Esophagus muscularis mucosa (tissue), 4 donors: ENCODE measurements at regions not wholly inside any gene's neighbourhood (a gene's known extent, or its start where the extent isn't known, plus 50 kb on each side); places are given as distances from the start of the nearest gene placed in this dataset.
"Not testable (repeated sequence)": the region's sequence is repeated elsewhere in the genome, so short reads cannot be mapped to it uniquely, and the experiment has no call there.

Experiments
- DNase-seq: peaks from one replicate; pipeline ENCODE4 v3.0.0-alpha.2; 2017; ENCODE audit errors: extremely low spot score
- H3K27ac ChIP-seq, 4 donors: fragments of 200-600 bp; sonication (generic); replicated peaks in 1 of 4; 1 replicate in 3 of 4; 2 replicates in 1 of 4; pipeline ENCODE4 v1.5.1; 2016 to 2019; ENCODE audit warnings: mild to moderate bottlenecking in 1 of 4
- H3K27me3 ChIP-seq, 4 donors: fragments of 200-600 bp; sonication (generic); one replicate each; pipeline versions ENCODE4 v1.5.1 to v1.6.0; 2016 to 2019
- H3K36me3 ChIP-seq, 4 donors: fragments of 200-600 bp; sonication (generic); one replicate each; pipeline ENCODE4 v1.5.1; 2016 to 2019
- H3K4me1 ChIP-seq, 4 donors: fragments of 200-600 bp; sonication (generic); one replicate each; pipeline ENCODE4 v1.5.1; 2016 to 2019
- H3K4me3 ChIP-seq, 4 donors: fragments of 200-600 bp; sonication (generic); 1 replicate in 2 of 4; 2 replicates in 2 of 4; pipeline ENCODE4 v1.5.1; 2016 to 2019; ENCODE audit warnings: mild to moderate bottlenecking in 4 of 4, moderate library complexity in 1 of 4
- H3K9me3 ChIP-seq, 4 donors: fragments of 200-600 bp; sonication (generic); 1 replicate in 3 of 4; 2 replicates in 1 of 4; pipeline ENCODE4 v1.5.1; 2016 to 2019
- EP300 ChIP-seq: sonication (generic); formaldehyde crosslinking; IDR thresholded peaks from one replicate; pipeline ENCODE4 v1.6.1; 2017; ENCODE audit warnings: antibody characterized with exemption
- POLR2A ChIP-seq: fragments of 450-650 bp; IDR thresholded peaks from one replicate; pipeline ENCODE4 v1.6.1; 2017; ENCODE audit warnings: antibody characterized with exemption, moderate library complexity, mild to moderate bottlenecking, low read depth
- POLR2AphosphoS5 ChIP-seq, 2 donors: sonication (generic); formaldehyde crosslinking; IDR thresholded peaks; one replicate each; pipeline ENCODE4 v1.6.1; 2017; ENCODE audit warnings: antibody characterized with exemption in 2 of 2
- WGBS: methylation state at CpG from one replicate; pipeline ENCODE4 v1.1.5; 2018; 5-methylcytosine and 5-hydroxymethylcytosine counted together
- intact Hi-C: fragments of 100-400 bp; cut with DNase I; formaldehyde crosslinking; loops from one replicate; pipeline ENCODE4 v1.15.1; 2023
- TF ChIP-seq, protein P1 (sequence below), 3 experiments: fragments of 200-600 bp in 2 of 3; fragments of 450-650 bp in 1 of 3; sonication (generic) in 2 of 3; IDR thresholded peaks; one replicate each; pipeline ENCODE4 v1.5.1; 2017 to 2019; ENCODE audit warnings: antibody characterized with exemption in 3 of 3, mild to moderate bottlenecking in 2 of 3, moderate library complexity in 1 of 3

DNA sequence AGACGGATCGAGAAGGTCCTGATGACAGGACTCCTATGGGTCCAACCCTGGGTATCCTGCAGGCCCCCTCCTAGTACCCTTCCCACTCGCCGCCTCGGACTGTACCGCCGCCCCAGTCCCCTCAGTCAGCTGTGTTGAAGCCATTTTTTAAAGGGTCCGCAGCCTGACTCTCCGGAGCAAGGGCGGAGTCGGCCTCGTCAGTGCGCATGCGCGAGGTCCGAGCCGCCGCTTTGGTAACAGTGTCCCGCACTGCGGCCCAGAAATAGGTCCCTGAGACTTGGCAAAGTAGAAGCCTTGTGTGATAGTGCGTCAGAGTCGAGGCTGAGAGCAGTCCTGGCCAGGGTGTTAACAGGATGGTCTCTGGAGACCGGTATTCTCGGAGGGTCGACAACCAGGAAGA is 769.0 kb upstream of the ALG10B start:
- WGBS: 83% methylated on average over 20 of the region's 25 CpGs
- Histone ChIP-seq H3K4me1 (no peaks in the 10 kb centered on the region), H3K27me3 (no peaks in the 10 kb centered on the region), H3K4me3 (no peak overlapping the region), H3K36me3 (no peaks in the 10 kb centered on the region), H3K27ac (no peak overlapping the region), H3K9me3 (no peaks in the 10 kb centered on the region)
- intact Hi-C loops: no loop called here
- DNase-seq: peak; percentile 66
- TF ChIP-seq EP300: no peak
- TF ChIP-seq POLR2AphosphoS5 (IDR thresholded peaks at IDR 0.05): no peak
- TF ChIP-seq, protein P1, sequence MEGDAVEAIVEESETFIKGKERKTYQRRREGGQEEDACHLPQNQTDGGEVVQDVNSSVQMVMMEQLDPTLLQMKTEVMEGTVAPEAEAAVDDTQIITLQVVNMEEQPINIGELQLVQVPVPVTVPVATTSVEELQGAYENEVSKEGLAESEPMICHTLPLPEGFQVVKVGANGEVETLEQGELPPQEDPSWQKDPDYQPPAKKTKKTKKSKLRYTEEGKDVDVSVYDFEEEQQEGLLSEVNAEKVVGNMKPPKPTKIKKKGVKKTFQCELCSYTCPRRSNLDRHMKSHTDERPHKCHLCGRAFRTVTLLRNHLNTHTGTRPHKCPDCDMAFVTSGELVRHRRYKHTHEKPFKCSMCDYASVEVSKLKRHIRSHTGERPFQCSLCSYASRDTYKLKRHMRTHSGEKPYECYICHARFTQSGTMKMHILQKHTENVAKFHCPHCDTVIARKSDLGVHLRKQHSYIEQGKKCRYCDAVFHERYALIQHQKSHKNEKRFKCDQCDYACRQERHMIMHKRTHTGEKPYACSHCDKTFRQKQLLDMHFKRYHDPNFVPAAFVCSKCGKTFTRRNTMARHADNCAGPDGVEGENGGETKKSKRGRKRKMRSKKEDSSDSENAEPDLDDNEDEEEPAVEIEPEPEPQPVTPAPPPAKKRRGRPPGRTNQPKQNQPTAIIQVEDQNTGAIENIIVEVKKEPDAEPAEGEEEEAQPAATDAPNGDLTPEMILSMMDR (IDR thresholded peaks at IDR 0.05): no peak
- TF ChIP-seq POLR2A: no peak

DNA sequence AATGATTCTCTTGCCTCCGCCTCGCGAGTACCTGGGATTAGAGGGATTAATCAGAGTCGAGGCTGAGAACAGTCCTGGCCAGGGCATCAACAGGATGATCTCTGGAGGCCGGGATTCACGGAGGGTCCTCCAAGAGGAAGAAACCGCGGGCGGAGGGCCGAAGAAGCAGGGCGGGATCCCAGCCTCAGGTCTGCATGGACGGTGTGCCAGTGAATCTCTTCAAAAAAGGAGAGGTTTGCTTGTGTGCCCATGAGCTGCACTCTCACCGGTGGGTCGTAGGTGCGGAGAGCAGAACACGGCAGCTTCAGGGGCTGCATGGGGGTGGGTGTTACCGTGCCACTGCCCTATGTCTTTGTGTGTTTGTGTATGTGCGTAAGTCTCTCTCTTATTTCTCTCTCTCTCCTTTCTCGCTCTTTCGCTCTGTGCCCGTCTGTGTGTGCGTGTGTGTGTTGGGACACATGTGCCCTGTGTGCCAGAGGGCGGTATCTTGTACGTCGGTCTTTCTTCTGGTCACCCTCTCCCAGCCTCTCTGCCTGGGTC is 768.2 kb upstream of the ALG10B start:
- Histone ChIP-seq H3K27me3 (no peaks in the 10 kb centered on the region), H3K9me3 (no peaks in the 10 kb centered on the region), H3K27ac (no peak overlapping the region), H3K36me3 (no peaks in the 10 kb centered on the region), H3K4me3 (no peak overlapping the region), H3K4me1 (no peaks in the 10 kb centered on the region)
- no peak for TF ChIP-seq POLR2AphosphoS5 (IDR thresholded peaks at IDR 0.05)
- TF ChIP-seq, protein P1 (IDR thresholded peaks at IDR 0.05): no peak
- no peak for TF ChIP-seq EP300
- TF ChIP-seq POLR2A: no peak
- WGBS: 94% methylated on average over 12 of the region's 25 CpGs
- DNase-seq: peak; percentile 45
- intact Hi-C loops: no loop called here

DNA sequence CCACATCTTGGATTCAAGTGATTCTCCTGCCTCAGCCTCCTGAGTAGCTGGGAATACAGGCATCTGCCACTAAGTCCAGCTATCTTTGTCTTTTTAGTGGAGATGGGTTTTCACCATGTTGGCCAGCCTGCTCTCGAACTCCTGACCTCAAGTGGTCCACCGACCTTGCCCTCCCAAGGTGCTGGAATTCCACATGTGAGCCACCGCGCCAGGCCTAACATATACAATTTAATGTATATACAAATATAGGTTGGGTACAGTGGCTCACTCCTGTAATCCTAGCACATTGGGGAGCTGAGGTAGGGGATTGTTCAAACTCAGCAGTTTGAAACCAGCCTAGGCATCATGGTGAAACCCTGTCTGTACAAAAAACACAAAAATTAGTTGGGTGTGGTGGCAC is 759.6 kb upstream of the ALG10B start:
- 73% methylated on average over 4 of the region's 4 CpGs for WGBS
- DNase-seq, H3K36me3 ChIP-seq, H3K9me3 ChIP-seq, H3K27me3 ChIP-seq, H3K4me3 ChIP-seq, H3K27ac ChIP-seq, H3K4me1 ChIP-seq, intact Hi-C loops: not testable (repeated sequence)

DNA sequence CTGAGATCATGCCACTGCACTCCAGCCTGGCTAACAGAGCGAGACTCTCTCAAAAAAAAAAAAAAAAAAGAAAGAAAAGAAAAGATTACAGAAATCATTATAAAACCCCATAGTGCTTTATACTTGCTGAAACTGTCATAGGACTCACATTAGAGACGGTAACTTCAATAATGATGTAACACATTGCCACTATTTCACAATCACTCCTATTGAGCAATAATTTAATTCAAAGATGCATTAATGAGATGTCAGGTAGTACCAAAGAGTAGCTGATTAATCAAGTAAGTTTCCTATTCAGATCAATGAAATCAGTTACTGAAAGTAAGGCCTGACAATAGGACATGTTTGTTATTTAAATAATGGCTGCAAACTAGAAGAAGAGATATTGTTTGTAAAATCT is 751.5 kb upstream of the ALG10B start:
- Histone ChIP-seq H3K27me3 (no peaks in the 10 kb centered on the region), H3K4me3 (no peak overlapping the region)
- WGBS: 75% methylated on average over 2 of the region's 2 CpGs

DNA sequence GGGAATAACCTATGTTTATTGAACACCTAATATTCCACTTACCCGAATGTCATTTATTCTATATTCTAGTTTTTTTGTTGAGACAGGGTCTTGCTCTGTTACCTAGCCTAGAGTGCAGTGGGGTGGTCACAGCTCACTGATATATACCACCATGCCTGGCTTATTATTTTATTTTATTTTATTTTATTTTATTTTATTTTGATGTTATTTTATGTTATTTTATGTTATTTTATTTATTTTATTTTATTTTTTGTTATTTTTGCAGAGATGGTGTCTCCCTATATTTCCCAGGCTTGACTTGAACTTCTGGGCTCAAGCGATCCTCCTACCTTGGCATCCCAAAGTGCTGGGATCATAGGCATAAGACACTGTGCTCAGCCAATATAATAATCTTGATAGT is 746.0 kb upstream of the ALG10B start:
- H3K4me3 ChIP-seq, H3K27ac ChIP-seq, H3K36me3 ChIP-seq, H3K9me3 ChIP-seq, H3K4me1 ChIP-seq, DNase-seq, H3K27me3 ChIP-seq, intact Hi-C loops: not testable (repeated sequence)
- WGBS: 83% methylated on average over 2 of the region's 2 CpGs

More for the DNA sequence above, 751.5 kb upstream of the ALG10B start:
- intact Hi-C loops: no loop called here
- Histone ChIP-seq H3K4me1 (no peaks in the 10 kb centered on the region), H3K36me3 (no peaks in the 10 kb centered on the region), H3K9me3 (no peaks in the 10 kb centered on the region), H3K27ac (no peak overlapping the region)
- DNase-seq: no peak
- TF ChIP-seq POLR2AphosphoS5 (IDR thresholded peaks at IDR 0.05) (no peak), POLR2A (no peak), EP300 (no peak)
- TF ChIP-seq, protein P1 (IDR thresholded peaks at IDR 0.05): no peak
